ENCODE measurements at regions not wholly inside any gene's neighbourhood (a gene's known extent, or its start where the extent isn't known, plus 50 kb on each side); places are given as distances from the start of the nearest gene placed in this dataset.

- no peak for DNase-seq
Measured at GRCh38 chr4:137722910-137723309, 190.6 kb upstream of the PCDH18 start.

DNA sequence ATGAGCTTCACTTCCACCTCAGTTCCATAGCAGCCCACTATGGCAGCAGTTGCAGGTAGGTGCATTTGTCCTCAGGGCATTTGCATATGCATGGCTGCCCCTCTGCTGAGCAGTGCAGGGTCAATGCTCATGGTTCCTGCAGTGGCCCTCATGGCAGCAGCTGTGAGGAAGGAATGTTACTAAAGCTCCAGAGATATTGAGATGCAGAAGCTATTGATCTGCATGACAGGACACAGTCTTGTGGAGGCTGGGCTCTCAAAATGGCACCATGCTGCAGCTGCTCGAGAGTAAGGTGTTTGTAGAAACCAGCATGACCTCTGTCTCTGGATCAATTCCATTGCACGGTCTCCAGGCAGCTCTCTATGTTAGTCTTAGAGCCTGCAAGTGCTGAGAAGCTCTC lies 179.2 kb upstream of the PCDH18 start:
- no peak for DNase-seq

DNA sequence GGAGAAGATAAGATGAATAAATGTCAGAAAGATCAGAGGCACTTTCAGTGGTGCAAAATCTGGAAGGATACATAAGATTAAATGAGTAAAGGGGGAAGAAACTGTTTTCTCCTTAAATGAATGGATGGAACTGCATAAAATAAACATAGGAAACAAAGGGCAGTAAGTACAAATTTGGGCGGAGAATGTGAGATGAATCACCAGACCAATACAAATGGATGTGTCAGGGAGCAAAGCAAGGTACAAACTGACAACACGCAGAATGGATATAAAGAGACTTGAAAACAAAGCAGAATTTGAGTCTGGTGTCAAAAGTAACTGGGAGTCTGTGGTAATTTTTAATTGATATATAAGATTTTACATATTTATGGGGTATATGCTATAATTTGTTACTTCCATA lies 175.3 kb upstream of the PCDH18 start:
- no peak for DNase-seq

DNA sequence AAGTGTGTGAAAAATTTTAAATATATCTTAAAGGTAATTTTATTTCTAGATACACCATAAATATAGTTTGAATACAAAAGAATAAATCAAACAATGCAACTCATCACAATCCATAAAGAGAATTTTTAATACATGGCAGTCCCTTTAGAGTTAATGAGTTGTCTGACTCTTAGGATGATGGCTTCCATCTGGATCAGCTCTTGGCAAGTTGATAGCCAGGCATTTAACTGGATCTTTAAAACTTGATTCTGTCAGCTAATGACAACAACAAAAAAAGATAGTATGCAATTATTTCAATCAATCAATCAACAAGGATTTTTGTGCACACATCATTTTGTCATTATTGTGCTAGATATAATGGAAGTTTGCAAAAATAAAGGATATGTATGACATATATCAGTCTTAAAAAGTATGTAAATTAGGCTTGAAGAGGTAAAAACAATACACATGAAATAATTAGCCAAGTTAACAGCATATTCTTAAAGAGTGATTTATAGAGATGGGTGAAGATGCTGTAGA lies 174.9 kb upstream of the PCDH18 start:
- DNase-seq = no peak

GRCh38 chr4:137705171-137705783 lies 173.0 kb upstream of the PCDH18 start:
- DNase-seq = peak; percentile 2

GRCh38 chr4:137703195-137703594 lies 170.9 kb upstream of the PCDH18 start:
- no peak for DNase-seq

GRCh38 chr4:137702512-137702911 lies 170.2 kb upstream of the PCDH18 start:
- DNase-seq = no peak

- DNase-seq = no peak
Measured at GRCh38 chr4:137701401-137701800, 169.1 kb upstream of the PCDH18 start.

DNA sequence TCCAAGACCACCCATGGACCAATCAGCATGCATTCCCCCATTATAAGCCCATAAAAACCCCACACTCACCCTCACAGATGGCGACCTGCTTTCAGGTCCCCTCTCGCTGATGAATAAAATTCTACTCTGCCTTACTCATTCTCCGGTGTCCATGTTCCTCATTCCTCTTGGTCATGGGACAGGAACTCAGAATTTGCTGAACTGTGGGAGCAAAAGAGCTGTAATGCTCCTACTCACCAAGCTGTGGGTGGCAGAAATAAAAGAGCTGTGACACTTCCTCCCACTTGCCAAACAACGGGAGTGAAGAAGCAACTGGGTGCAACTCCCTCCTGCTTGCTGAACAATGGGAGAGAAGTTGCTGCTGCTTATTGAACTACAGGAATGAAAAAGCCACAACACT lies 168.5 kb upstream of the PCDH18 start:
- DNase-seq = no peak

DNA sequence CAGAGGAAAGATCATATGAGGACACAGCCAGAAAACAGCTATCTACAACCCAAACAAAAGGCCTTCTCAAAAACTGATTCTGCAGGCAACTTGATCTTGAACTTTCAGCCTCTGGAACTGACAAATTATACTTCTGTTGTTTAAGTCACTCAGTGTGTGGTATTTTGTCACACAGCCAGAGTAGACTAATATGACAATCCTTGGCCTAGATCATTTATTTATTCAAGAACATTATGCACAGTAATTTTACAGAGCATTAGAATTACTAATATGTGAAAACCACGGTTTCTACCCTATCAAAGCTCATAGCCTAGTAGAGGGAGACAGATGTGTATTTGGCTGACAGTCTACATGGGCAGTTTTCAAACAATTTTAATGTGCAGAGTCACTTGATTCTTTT lies 167.8 kb upstream of the PCDH18 start:
- DNase-seq = no peak

DNA sequence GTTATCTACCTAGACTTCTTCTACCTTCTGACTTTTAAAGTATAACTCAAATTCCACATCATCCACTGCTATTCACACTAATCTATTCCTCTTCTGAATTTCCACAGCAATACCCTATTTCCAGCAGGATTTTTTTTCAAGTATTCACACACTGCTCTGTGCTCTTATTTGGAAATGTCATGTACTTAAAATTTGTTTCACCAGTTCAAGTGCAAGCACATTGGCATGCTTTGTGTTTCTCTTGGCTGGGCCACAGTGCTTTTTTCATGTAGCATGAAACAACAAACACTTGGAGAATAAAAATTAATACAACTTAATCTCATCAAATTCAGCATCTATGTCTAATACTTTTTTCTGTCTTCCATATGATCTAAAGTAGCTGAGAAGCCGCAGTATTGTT lies 161.8 kb upstream of the PCDH18 start:
- no peak for DNase-seq

DNA sequence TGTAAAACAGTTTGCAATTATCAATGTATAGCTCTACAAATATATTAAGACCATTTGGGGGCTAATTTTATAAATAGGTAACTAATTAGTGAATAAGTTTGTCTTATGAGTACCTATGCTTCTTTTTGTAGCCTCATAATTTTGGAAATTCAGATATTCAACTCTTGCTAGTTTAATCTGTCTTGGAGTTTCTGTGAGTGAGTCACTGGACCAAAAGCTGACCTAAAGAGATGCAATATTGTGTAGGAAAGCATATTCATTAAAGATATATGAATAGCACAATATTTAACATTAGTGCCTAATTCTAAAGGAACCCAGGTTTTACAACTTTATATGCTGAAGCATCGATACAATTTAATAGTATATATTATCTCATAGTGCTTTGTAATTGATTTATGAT lies 161.3 kb upstream of the PCDH18 start:
- no peak for DNase-seq

GRCh38 chr4:137692205-137692604 lies 159.9 kb upstream of the PCDH18 start:
- DNase-seq = no peak

DNA sequence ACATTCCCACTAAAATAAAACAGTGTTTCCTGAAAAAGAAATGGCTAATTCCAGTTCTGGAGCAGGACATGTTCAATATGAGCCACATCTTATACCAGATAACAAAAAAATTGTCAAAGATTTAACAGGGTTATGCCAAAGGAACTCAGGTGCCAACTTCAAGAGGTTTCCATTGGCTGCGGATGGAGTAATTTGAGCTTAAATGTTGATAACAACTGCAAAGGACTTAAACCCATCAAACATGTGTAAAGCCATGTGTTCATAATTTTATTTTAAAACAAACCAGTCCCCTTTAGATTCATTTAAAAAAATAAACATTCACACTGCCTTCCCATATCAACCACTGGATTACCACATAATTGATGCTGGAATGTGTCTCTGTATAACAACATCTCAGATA lies 156.4 kb upstream of the PCDH18 start:
- no peak for DNase-seq

DNA sequence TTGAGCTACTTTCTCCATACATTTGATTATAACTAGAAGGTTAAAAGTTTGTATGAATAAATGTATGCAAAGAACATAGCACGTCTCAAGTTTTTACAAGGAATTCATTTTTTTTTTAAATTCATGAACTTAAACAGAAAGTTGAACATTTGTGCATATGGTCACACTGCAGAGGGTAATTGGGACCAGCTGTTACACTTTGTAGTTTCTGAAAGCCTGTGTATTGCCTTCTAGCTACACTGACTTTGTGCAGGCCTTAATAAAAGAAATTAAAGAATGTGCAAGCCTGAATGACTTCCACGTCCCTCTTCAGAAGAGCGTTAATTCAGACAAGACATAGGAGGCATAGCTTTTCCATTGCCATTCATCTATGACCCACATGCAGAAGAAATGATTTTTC lies 153.1 kb upstream of the PCDH18 start:
- no peak for DNase-seq

GRCh38 chr4:137681081-137681480 lies 148.8 kb upstream of the PCDH18 start:
- no peak for DNase-seq

DNA sequence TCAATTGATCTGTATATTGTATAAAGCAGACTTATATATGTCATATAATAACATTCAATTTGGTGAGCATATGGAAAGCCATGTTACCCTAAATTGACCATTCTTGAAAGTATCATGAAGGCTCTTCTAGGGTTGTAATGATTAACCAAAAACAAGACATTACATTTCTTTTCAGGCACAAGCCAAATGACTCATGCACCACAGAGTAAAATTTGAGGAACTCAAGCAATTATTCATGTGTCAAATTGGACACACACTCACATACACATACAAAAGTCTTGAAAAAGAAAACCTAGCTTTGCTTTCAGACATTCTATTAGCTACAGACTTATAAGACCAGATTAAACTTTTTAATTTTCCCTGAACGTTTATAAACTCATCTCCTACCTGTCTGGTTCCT lies 146.5 kb upstream of the PCDH18 start:
- DNase-seq = no peak

- DNase-seq = no peak
Measured at GRCh38 chr4:137677863-137678262, 145.6 kb upstream of the PCDH18 start.

DNA sequence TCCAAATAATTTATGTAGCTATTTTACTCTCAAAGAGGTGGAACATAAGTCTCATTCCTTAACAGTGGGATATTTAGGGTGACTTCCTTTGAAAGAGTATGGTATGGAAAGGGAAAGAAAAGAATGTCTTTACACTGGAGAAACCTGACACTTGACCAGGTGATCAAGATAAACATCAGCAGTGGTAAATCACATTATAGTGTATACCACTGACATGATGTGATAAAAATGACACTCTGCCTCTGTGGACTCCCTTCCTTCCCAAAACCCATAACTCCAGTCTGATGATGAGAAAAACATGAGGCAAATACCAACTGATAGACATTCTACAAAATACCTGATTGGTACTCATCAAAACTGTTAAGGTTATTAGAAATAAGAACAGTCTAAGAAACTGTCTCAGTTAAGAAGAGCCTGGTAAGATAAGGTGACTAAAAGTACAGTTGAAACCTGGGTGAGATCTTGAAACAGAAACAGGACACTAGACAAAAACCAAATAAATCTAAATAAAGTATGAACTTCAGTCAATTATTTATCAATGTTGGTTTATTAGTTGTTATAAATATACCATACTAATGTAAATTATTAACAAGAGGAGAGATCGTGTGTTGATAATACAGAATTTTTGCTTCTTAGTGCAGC lies 144.2 kb upstream of the PCDH18 start:
- DNase-seq = no peak

GRCh38 chr4:137674066-137674465 lies 141.8 kb upstream of the PCDH18 start:
- DNase-seq = no peak

- no peak for DNase-seq
Measured at GRCh38 chr4:137668885-137669545, 136.7 kb upstream of the PCDH18 start.

- no peak for DNase-seq
Measured at GRCh38 chr4:137664416-137664815, 132.1 kb upstream of the PCDH18 start.

GRCh38 chr4:137664046-137664387 lies 131.7 kb upstream of the PCDH18 start:
- DNase-seq = no peak

- no peak for DNase-seq
Measured at GRCh38 chr4:137663251-137664045, 131.2 kb upstream of the PCDH18 start.

All from hematopoietic multipotent progenitor cell treated with erythropoietin and hydrocortisone succinate and interleukin-3 and kit ligand, for 4 days (in vitro differentiated cells).